Dedifferentiated amniotic fluid mesenchymal stem cell (primary cell): ENCODE measurements at regions not wholly inside any gene's neighbourhood (a gene's known extent, or its start where the extent isn't known, plus 50 kb on each side); places are given as distances from the start of the nearest gene placed in this dataset.

Source experiments
- DNase-seq: peaks from one replicate; pipeline ENCODE4 v3.0.0-alpha.2; 2016; ENCODE audit errors: extremely low spot score

- DNase-seq: no peak
Observed at GRCh38 chr17:36728030-36728991, 126.9 kb downstream of the MRM1 start.

GRCh38 chr17:36730095-36730808 lies 128.9 kb downstream of the MRM1 start:
- no peak for DNase-seq

- DNase-seq: no peak
Observed at GRCh38 chr17:36730857-36731490, 129.6 kb downstream of the MRM1 start.

GRCh38 chr17:36731811-36732210 lies 130.4 kb downstream of the MRM1 start:
- DNase-seq: no peak

GRCh38 chr17:36732351-36732750 lies 131.0 kb downstream of the MRM1 start:
- no peak for DNase-seq

- DNase-seq: no peak
Observed at GRCh38 chr17:36736201-36737156, 135.1 kb downstream of the MRM1 start.

GRCh38 chr17:36739208-36739607 lies 137.8 kb downstream of the MRM1 start:
- no peak for DNase-seq

GRCh38 chr17:36740157-36740556 lies 138.8 kb downstream of the MRM1 start:
- DNase-seq: no peak

- no peak for DNase-seq
Observed at GRCh38 chr17:36741019-36741902, 139.9 kb downstream of the MRM1 start.

- DNase-seq: no peak
Observed at GRCh38 chr17:36742267-36743000, 141.1 kb downstream of the MRM1 start.

- no peak for DNase-seq
Observed at GRCh38 chr17:36743130-36743529, 141.7 kb downstream of the MRM1 start.

- no peak for DNase-seq
Observed at GRCh38 chr17:36746381-36747053, 145.1 kb downstream of the MRM1 start.

- no peak for DNase-seq
Observed at GRCh38 chr17:36747861-36748260, 146.5 kb downstream of the MRM1 start.

- no peak for DNase-seq
Observed at GRCh38 chr17:36748272-36748671, 146.9 kb downstream of the MRM1 start.

- DNase-seq: no peak
Observed at GRCh38 chr17:36749493-36749892, 148.1 kb downstream of the MRM1 start.

GRCh38 chr17:36750316-36750885 lies 149.0 kb downstream of the MRM1 start:
- DNase-seq: no peak

- no peak for DNase-seq
Observed at GRCh38 chr17:36752096-36752888, 150.9 kb downstream of the MRM1 start.

- DNase-seq: no peak
Observed at GRCh38 chr17:36755586-36755985, 154.2 kb downstream of the MRM1 start.
